Neural progenitor cell (in vitro differentiated cells): ENCODE measurements at regions not wholly inside any gene's neighbourhood (a gene's known extent, or its start where the extent isn't known, plus 50 kb on each side); places are given as distances from the start of the nearest gene placed in this dataset.

Experiments used
- DNase-seq: peaks from one replicate; pipeline ENCODE4 v3.0.0-alpha.2; 2016; ENCODE audit warnings: low spot score
- H2AFZ ChIP-seq: fragments of 200-600 bp; sonication (generic); replicated peaks from 2 replicates; pipeline ENCODE4 v1.6.1; 2016; ENCODE audit warnings: antibody characterized with exemption
- H3F3A ChIP-seq: fragments of 200-600 bp; sonication (generic); 2 replicates; pipeline ENCODE4 v1.6.1; 2016; ENCODE audit warnings: antibody characterized with exemption, low read depth
- H3K27ac ChIP-seq: fragments of 200-600 bp; sonication (generic); 2 replicates; pipeline ENCODE4 v1.5.1; 2016; ENCODE audit warnings: mild to moderate bottlenecking
- H3K27me3 ChIP-seq: fragments of 200-600 bp; sonication (generic); 2 replicates; pipeline ENCODE4 v1.6.1; 2016; ENCODE audit warnings: mild to moderate bottlenecking, moderate library complexity
- H3K36me3 ChIP-seq: fragments of 200-600 bp; sonication (generic); 2 replicates; pipeline ENCODE4 v1.5.1; 2016
- H3K4me1 ChIP-seq: fragments of 200-600 bp; sonication (generic); 2 replicates; pipeline ENCODE4 v1.6.1; 2016; ENCODE audit warnings: mixed run types
- H3K4me2 ChIP-seq: fragments of 200-600 bp; sonication (generic); 2 replicates; pipeline ENCODE4 v1.6.1; 2016
- H3K4me3 ChIP-seq: fragments of 200-600 bp; sonication (generic); 2 replicates; pipeline ENCODE4 v1.5.1; 2016
- H3K79me2 ChIP-seq: fragments of 200-600 bp; sonication (generic); 2 replicates; pipeline ENCODE4 v1.6.1; 2016; ENCODE audit warnings: low read depth
- H3K9ac ChIP-seq: fragments of 200-600 bp; sonication (generic); 2 replicates; pipeline ENCODE4 v1.6.1; 2016
- H3K9me3 ChIP-seq: fragments of 200-600 bp; sonication (generic); 2 replicates; pipeline ENCODE4 v1.5.1; 2016; ENCODE audit warnings: low read depth
- H4K20me1 ChIP-seq: fragments of 200-600 bp; sonication (generic); 2 replicates; pipeline ENCODE4 v1.6.1; 2016; ENCODE audit warnings: low read depth
- H3K27ac Mint-ChIP-seq: 3 replicates; pipeline ENCODE4 v1.8.0; 2021; ENCODE audit warnings: mixed read lengths
- H3K27me3 Mint-ChIP-seq: 2 replicates; pipeline ENCODE4 v1.8.0; 2022; ENCODE audit warnings: low read depth, mild to moderate bottlenecking, inconsistent platforms, moderate library complexity, mixed read lengths; ENCODE audit not compliant: insufficient read depth
- H3K36me3 Mint-ChIP-seq: 3 replicates; pipeline ENCODE4 v1.8.0; 2021; ENCODE audit warnings: mixed read lengths
- H3K4me1 Mint-ChIP-seq: 3 replicates; pipeline ENCODE4 v1.8.0; 2021; ENCODE audit warnings: mixed read lengths
- H3K4me3 Mint-ChIP-seq: 3 replicates; pipeline ENCODE4 v1.8.0; 2021; ENCODE audit warnings: mild to moderate bottlenecking, moderate library complexity, mixed read lengths
- H3K9me3 Mint-ChIP-seq: 3 replicates; pipeline ENCODE4 v1.8.0; 2020; ENCODE audit warnings: mixed read lengths
- EZH2 ChIP-seq: fragments of 200-600 bp; sonication (generic); IDR thresholded peaks from 2 replicates; pipeline ENCODE4 v1.6.1; 2017; ENCODE audit warnings: antibody characterized with exemption, mild to moderate bottlenecking, moderate library complexity
- EZH2phosphoT487 ChIP-seq: fragments of 200-600 bp; sonication (generic); IDR thresholded peaks from 2 replicates; pipeline ENCODE4 v1.6.1; 2017; ENCODE audit warnings: antibody characterized with exemption
- TF ChIP-seq, protein P1 (sequence below): fragments of 200-600 bp; sonication (generic); IDR thresholded peaks from 2 replicates; pipeline ENCODE4 v1.5.1; 2017; ENCODE audit warnings: antibody characterized with exemption, mild to moderate bottlenecking

DNA sequence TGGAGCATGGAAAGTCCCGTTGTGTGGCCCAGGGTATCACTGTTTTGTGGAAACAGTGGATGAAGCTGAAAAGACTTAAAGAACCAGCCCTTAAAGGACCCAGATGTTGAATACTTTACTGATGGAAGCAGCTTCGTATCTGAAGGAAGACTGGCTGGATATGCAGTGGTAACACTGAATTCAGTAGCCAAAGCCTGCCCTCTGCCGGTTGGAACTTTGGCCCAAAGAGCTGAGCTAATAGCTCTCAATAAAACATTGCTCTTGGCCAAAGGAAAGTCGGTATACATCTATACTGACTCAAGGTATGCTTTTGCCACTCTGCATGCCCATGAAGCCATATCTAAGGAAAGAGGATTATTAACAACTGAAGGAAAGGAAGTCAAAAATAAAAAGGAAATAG is 885.4 kb downstream of the PDCD6IP start:
- Histone ChIP-seq H3K9me3 (no peaks in the 10 kb centered on the region), H2AFZ (no peak overlapping the region), H3K9ac (no peak overlapping the region), H3K27ac (no peak overlapping the region), H3K27me3 (no peaks in the 10 kb centered on the region), H3K4me2 (no peak overlapping the region), H3F3A (no peaks in the 10 kb centered on the region), H3K79me2 (no peaks in the 10 kb centered on the region), H3K4me1 (no peaks in the 10 kb centered on the region), H4K20me1 (no peaks in the 10 kb centered on the region), H3K4me3 (no peak overlapping the region), H3K36me3 (no peaks in the 10 kb centered on the region)
- no peak for TF ChIP-seq EZH2
- TF ChIP-seq EZH2phosphoT487 = no peak
- TF ChIP-seq, protein P1, sequence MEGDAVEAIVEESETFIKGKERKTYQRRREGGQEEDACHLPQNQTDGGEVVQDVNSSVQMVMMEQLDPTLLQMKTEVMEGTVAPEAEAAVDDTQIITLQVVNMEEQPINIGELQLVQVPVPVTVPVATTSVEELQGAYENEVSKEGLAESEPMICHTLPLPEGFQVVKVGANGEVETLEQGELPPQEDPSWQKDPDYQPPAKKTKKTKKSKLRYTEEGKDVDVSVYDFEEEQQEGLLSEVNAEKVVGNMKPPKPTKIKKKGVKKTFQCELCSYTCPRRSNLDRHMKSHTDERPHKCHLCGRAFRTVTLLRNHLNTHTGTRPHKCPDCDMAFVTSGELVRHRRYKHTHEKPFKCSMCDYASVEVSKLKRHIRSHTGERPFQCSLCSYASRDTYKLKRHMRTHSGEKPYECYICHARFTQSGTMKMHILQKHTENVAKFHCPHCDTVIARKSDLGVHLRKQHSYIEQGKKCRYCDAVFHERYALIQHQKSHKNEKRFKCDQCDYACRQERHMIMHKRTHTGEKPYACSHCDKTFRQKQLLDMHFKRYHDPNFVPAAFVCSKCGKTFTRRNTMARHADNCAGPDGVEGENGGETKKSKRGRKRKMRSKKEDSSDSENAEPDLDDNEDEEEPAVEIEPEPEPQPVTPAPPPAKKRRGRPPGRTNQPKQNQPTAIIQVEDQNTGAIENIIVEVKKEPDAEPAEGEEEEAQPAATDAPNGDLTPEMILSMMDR = peak; percentile 77
- peak; percentile 79 for DNase-seq
- Mint-ChIP-seq H3K27ac (no peak overlapping the region), H3K9me3 (peaks cover 25% of the 10 kb centered on the region), H3K4me1 (no peaks in the 10 kb centered on the region), H3K36me3 (peaks cover 5% of the 10 kb centered on the region), H3K27me3 (no peaks in the 10 kb centered on the region), H3K4me3 (no peak overlapping the region)

DNA sequence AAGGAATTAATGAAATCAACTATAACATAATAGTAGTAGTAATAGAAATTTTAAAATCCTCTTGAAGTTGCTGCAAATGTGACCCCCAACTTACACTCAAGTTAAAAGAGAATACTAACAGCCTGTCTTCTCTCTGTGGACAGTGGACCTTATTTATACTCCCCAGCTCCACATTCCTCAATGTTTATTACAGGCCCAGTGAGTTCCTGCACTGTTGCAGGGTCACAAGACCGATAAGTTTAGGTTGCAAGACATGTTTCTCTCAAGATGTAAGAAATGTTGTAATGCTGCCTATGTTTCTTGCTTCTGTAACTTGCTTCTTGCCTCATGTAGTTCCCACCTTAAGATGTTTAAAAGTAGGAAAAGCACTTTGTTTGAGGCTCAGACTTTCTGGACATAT is 888.1 kb downstream of the PDCD6IP start:
- no peaks in the 10 kb centered on the region for H3K4me1 Mint-ChIP-seq
- TF ChIP-seq EZH2 = no peak
- no peak for TF ChIP-seq EZH2phosphoT487
- no peak for DNase-seq
- Histone ChIP-seq H4K20me1 (no peaks in the 10 kb centered on the region), H3K4me1 (no peaks in the 10 kb centered on the region), H3K9me3 (no peaks in the 10 kb centered on the region), H3K36me3 (no peaks in the 10 kb centered on the region), H3K9ac (no peak overlapping the region), H3K4me3 (no peak overlapping the region), H3K79me2 (no peaks in the 10 kb centered on the region), H3K27ac (no peak overlapping the region), H2AFZ (no peak overlapping the region), H3K4me2 (no peak overlapping the region), H3F3A (no peaks in the 10 kb centered on the region), H3K27me3 (no peaks in the 10 kb centered on the region)
- H3K27ac Mint-ChIP-seq = no peak overlapping the region
- no peaks in the 10 kb centered on the region for H3K36me3 Mint-ChIP-seq
- H3K4me3 Mint-ChIP-seq = no peak overlapping the region
- peaks cover 2% of the 10 kb centered on the region for H3K9me3 Mint-ChIP-seq
- H3K27me3 Mint-ChIP-seq = no peaks in the 10 kb centered on the region

DNA sequence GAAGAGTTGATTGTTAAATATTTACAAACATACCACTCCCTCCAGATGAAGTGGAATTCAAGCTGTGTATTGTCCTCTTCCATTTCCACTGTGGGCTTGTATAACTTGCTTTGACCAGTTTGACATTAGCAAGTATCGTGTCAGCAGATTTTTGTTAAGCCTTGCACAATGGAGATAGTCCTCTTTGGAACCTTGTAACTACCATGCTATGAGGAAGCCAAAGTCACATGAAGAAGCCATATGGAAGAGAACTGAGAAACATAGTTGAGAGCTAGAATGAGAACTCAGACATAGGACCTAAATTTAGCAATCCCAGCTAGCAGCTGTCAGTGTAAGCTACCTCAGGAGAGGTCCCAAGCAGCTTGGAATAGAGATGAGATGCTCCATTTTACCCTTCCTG is 889.2 kb downstream of the PDCD6IP start:
- no peak overlapping the region for H3K27ac ChIP-seq
- no peak overlapping the region for H3K4me3 Mint-ChIP-seq
- no peak overlapping the region for H3K27ac Mint-ChIP-seq
- H3K4me1 ChIP-seq = no peaks in the 10 kb centered on the region
- no peak overlapping the region for H3K4me2 ChIP-seq
- H2AFZ ChIP-seq = no peak overlapping the region
- no peaks in the 10 kb centered on the region for H3F3A ChIP-seq
- no peak overlapping the region for H3K4me3 ChIP-seq
- peaks cover 3% of the 10 kb centered on the region for H3K9me3 Mint-ChIP-seq
- H3K36me3 Mint-ChIP-seq = no peaks in the 10 kb centered on the region
- no peaks in the 10 kb centered on the region for H3K27me3 ChIP-seq
- no peaks in the 10 kb centered on the region for H3K9me3 ChIP-seq
- H3K27me3 Mint-ChIP-seq = no peaks in the 10 kb centered on the region
- no peaks in the 10 kb centered on the region for H4K20me1 ChIP-seq
- no peak for DNase-seq
- H3K36me3 ChIP-seq = no peaks in the 10 kb centered on the region
- TF ChIP-seq EZH2 = no peak
- no peak for TF ChIP-seq EZH2phosphoT487
- TF ChIP-seq, protein P1 = no peak
- no peaks in the 10 kb centered on the region for H3K79me2 ChIP-seq
- no peaks in the 10 kb centered on the region for H3K4me1 Mint-ChIP-seq
- no peak overlapping the region for H3K9ac ChIP-seq

- no peaks in the 10 kb centered on the region for H3K4me1 Mint-ChIP-seq
- H3K4me3 ChIP-seq = no peak overlapping the region
- peaks cover 3% of the 10 kb centered on the region for H3K27me3 Mint-ChIP-seq
- H3K9me3 Mint-ChIP-seq = peaks cover 21% of the 10 kb centered on the region
- no peak overlapping the region for H3K9ac ChIP-seq
- no peaks in the 10 kb centered on the region for H3K4me1 ChIP-seq
- no peak overlapping the region for H3K4me2 ChIP-seq
- no peaks in the 10 kb centered on the region for H3K27me3 ChIP-seq
- H3K9me3 ChIP-seq = peaks cover 6% of the 10 kb centered on the region
- TF ChIP-seq, protein P1 = no peak
- no peak for TF ChIP-seq EZH2phosphoT487
- no peak for TF ChIP-seq EZH2
- no peak for DNase-seq
- H3K79me2 ChIP-seq = no peaks in the 10 kb centered on the region
- H3K36me3 Mint-ChIP-seq = no peaks in the 10 kb centered on the region
- H3K27ac Mint-ChIP-seq = no peak overlapping the region
- no peak overlapping the region for H3K4me3 Mint-ChIP-seq
- H2AFZ ChIP-seq = no peak overlapping the region
- H3K27ac ChIP-seq = no peak overlapping the region
- no peaks in the 10 kb centered on the region for H4K20me1 ChIP-seq
- no peaks in the 10 kb centered on the region for H3F3A ChIP-seq
- H3K36me3 ChIP-seq = no peaks in the 10 kb centered on the region
Observed at GRCh38 chr3:34696831-34697230, 898.4 kb downstream of the PDCD6IP start.
